Activated CD8-positive, alpha-beta memory T cell treated with anti-CD3 and anti-CD28 coated beads for 36 hours (primary cell): ENCODE measurements at regions not wholly inside any gene's neighbourhood (a gene's known extent, or its start where the extent isn't known, plus 50 kb on each side); places are given as distances from the start of the nearest gene placed in this dataset.
"Not testable (repeated sequence)": the region's sequence is repeated elsewhere in the genome, so short reads cannot be mapped to it uniquely, and the experiment has no call there.

Source experiments
- CTCF ChIA-PET: fragments of 350-600 bp; sonication (Branson Sonifier 250); formaldehyde crosslinking; loops from one replicate; lab custom pipeline; 2021; ENCODE audit warnings: antibody characterized with exemption; lab: Charles Lee
- POLR2A ChIA-PET: fragments of 350-600 bp; sonication (Branson Sonifier 250); formaldehyde crosslinking; loops from one replicate; lab custom pipeline; 2021; ENCODE audit warnings: antibody characterized with exemption; lab: Charles Lee

- ChIA-PET CTCF (no interaction called here), POLR2A (no interaction called here)
Measured at GRCh38 chr1:194081444-194081843, 895.0 kb upstream of the B3GALT2 start.

GRCh38 chr1:194080826-194081225, 894.4 kb upstream of the B3GALT2 start:
- POLR2A ChIA-PET = no interaction called here

GRCh38 chr1:194078765-194079164, 892.4 kb upstream of the B3GALT2 start:
- CTCF ChIA-PET = no interaction called here

More at GRCh38 chr1:194080826-194081225, 894.4 kb upstream of the B3GALT2 start:
- CTCF ChIA-PET = no interaction called here

GRCh38 chr1:194076646-194077045, 890.2 kb upstream of the B3GALT2 start:
- CTCF ChIA-PET = no interaction called here
- POLR2A ChIA-PET = no interaction called here

More at GRCh38 chr1:194078765-194079164, 892.4 kb upstream of the B3GALT2 start:
- POLR2A ChIA-PET = no interaction called here

GRCh38 chr1:194073833-194074232, 887.4 kb upstream of the B3GALT2 start:
- ChIA-PET POLR2A (no interaction called here), CTCF (no interaction called here)

GRCh38 chr1:194071205-194071604, 884.8 kb upstream of the B3GALT2 start:
- ChIA-PET CTCF (interaction anchor here (0.5 kb wide), 1 partner anchor 141 kb away, joined by 3 read pairs; no protein-coding TSS in a partner anchor), POLR2A (no interaction called here)

- ChIA-PET CTCF (no interaction called here), POLR2A (no interaction called here)
Measured at GRCh38 chr1:194069831-194070218, 883.4 kb upstream of the B3GALT2 start.

GRCh38 chr1:194069168-194069830, 882.9 kb upstream of the B3GALT2 start:
- ChIA-PET CTCF (no interaction called here), POLR2A (no interaction called here)

GRCh38 chr1:194068446-194069167, 882.2 kb upstream of the B3GALT2 start:
- POLR2A ChIA-PET = no interaction called here

GRCh38 chr1:194067772-194068171, 881.4 kb upstream of the B3GALT2 start:
- ChIA-PET POLR2A (no interaction called here), CTCF (no interaction called here)

More at GRCh38 chr1:194068446-194069167, 882.2 kb upstream of the B3GALT2 start:
- CTCF ChIA-PET = no interaction called here

- CTCF ChIA-PET = no interaction called here
- POLR2A ChIA-PET = no interaction called here
Measured at GRCh38 chr1:194062962-194063361, 876.5 kb upstream of the B3GALT2 start.

GRCh38 chr1:194062526-194062925, 876.1 kb upstream of the B3GALT2 start:
- CTCF ChIA-PET = no interaction called here
- POLR2A ChIA-PET = no interaction called here

GRCh38 chr1:194060481-194060880, 874.1 kb upstream of the B3GALT2 start:
- ChIA-PET CTCF (no interaction called here), POLR2A (no interaction called here)

- POLR2A ChIA-PET, CTCF ChIA-PET: not testable (repeated sequence)
Measured at GRCh38 chr1:194058268-194058667, 871.9 kb upstream of the B3GALT2 start.

- CTCF ChIA-PET = no interaction called here
Measured at GRCh38 chr1:194056169-194056568, 869.8 kb upstream of the B3GALT2 start.

GRCh38 chr1:194055536-194055935, 869.1 kb upstream of the B3GALT2 start:
- CTCF ChIA-PET = no interaction called here
- POLR2A ChIA-PET = no interaction called here

More at GRCh38 chr1:194056169-194056568, 869.8 kb upstream of the B3GALT2 start:
- POLR2A ChIA-PET = no interaction called here

GRCh38 chr1:194052514-194053338, 866.3 kb upstream of the B3GALT2 start:
- POLR2A ChIA-PET = no interaction called here
- CTCF ChIA-PET = no interaction called here

GRCh38 chr1:194047921-194048320, 861.5 kb upstream of the B3GALT2 start:
- ChIA-PET CTCF (no interaction called here), POLR2A (no interaction called here)

GRCh38 chr1:194047206-194047605, 860.8 kb upstream of the B3GALT2 start:
- CTCF ChIA-PET = no interaction called here
- POLR2A ChIA-PET = no interaction called here

GRCh38 chr1:194045416-194045815, 859.0 kb upstream of the B3GALT2 start:
- CTCF ChIA-PET = no interaction called here
- POLR2A ChIA-PET = no interaction called here
